IPS-15b (cell line): ENCODE measurements at regions not wholly inside any gene's neighbourhood (a gene's known extent, or its start where the extent isn't known, plus 50 kb on each side); places are given as distances from the start of the nearest gene placed in this dataset.

ENCODE experiments used
- H3K27me3 ChIP-seq: one replicate; pipeline ENCODE4 v1.6.1; 2013; ENCODE audit warnings: low read length; ENCODE audit not compliant: control insufficient read depth, insufficient read depth
- H3K36me3 ChIP-seq: one replicate; pipeline ENCODE4 v1.6.1; 2013; ENCODE audit warnings: low read length; ENCODE audit not compliant: control insufficient read depth, insufficient read depth
- H3K4me1 ChIP-seq: one replicate; pipeline ENCODE4 v1.6.1; 2013; ENCODE audit warnings: mild to moderate bottlenecking, low read length; ENCODE audit not compliant: control insufficient read depth, insufficient read depth
- H3K4me3 ChIP-seq: one replicate; pipeline ENCODE4 v1.5.1; 2013; ENCODE audit warnings: low read depth, low read length
- H3K9ac ChIP-seq: one replicate; pipeline ENCODE4 v1.6.1; 2013; ENCODE audit warnings: low read depth, mild to moderate bottlenecking, low read length
- H3K9me3 ChIP-seq: one replicate; pipeline ENCODE4 v1.6.1; 2013; ENCODE audit warnings: mild to moderate bottlenecking, low read length; ENCODE audit not compliant: control insufficient read depth, insufficient read depth

DNA sequence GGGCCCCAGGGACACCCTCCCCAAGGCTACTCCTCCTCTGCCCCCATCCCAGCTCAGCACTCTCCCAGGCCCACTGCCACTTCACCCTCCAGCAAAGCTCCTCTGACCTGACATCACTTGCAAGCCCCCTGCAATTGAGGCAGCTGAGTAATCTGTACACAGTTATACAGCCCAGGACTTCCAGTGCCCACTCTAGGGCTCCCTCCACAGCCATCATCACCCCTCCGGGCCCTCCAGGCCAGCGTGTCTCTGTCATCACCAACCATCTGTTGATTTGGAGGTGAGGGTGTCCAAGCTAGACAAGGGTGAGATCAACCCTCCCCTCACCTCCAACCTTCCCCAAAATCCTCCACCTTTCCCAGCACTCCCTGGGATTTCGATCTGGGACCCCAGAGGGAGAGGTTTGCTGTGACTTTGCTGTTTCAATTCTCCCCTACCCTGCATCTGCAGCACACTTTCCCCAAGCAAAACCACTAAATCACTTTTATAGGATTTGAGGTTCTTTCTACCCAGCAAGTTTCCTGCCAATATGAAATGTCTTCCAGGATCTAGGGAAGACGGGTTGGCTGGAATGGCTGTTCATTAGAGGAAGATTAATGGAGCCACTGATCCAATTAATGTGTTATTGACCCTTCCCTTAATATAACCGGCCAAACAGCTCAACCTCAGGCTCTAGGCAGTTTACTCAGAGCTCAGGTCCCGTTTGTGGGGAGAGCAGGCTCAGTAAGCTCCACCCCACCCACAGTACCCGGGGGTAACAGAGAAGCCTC lies 92.9 kb downstream of the CHST1 start:
- Histone ChIP-seq H3K27me3 (peaks cover 3% of the 10 kb centered on the region), H3K9me3 (no peaks in the 10 kb centered on the region), H3K4me3 (no peak overlapping the region), H3K9ac (no peak overlapping the region), H3K4me1 (peaks cover 9% of the 10 kb centered on the region), H3K36me3 (no peaks in the 10 kb centered on the region)

DNA sequence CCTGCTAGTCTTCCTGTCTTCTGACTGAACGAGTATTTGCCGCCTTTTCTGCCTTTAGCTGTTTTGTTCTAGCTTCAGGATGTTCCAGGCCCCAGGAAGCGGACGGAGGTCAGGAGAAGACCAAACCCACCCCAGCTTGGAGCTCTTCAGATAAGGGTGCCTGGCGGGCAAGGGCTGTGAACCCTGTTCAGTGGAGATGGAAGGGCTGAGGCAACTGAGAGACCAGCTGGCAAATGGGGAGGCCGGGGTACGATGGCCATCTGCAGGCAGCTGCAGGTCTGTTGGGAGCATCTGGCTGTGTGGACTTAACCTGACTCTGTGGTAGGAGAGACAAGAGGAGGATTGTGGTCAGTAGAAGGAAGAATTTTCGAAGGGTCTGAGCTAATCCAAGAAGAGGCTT lies 95.6 kb downstream of the CHST1 start:
- H3K9me3 ChIP-seq, result no peaks in the 10 kb centered on the region
- no peaks in the 10 kb centered on the region for H3K27me3 ChIP-seq
- no peaks in the 10 kb centered on the region for H3K36me3 ChIP-seq
- no peak overlapping the region for H3K4me3 ChIP-seq
- H3K4me1 ChIP-seq, result no peaks in the 10 kb centered on the region
- no peak overlapping the region for H3K9ac ChIP-seq

DNA sequence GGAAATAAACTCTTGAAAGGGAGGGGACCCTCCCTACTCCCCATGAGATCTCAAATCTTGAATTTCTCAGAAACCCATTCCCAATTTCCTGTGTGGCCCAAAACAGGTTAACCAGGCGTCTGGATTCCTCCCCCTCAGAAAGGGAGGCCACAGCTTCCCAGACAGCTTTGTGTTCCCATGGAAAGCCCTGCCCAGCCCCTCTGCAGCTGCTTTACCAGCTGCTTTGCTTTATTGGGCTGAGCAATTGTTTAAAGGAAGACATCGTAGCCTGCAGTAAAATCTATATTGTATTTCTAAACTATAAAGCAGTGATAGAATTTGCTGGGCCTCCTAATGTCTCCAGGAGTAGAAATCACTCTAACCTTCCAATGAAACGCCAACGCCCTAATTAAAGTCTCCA lies 97.4 kb downstream of the CHST1 start:
- H3K4me3 ChIP-seq, result no peak overlapping the region
- no peaks in the 10 kb centered on the region for H3K27me3 ChIP-seq
- H3K9ac ChIP-seq, result no peak overlapping the region
- no peaks in the 10 kb centered on the region for H3K36me3 ChIP-seq
- H3K4me1 ChIP-seq, result peaks cover 2% of the 10 kb centered on the region
- H3K9me3 ChIP-seq, result no peaks in the 10 kb centered on the region

DNA sequence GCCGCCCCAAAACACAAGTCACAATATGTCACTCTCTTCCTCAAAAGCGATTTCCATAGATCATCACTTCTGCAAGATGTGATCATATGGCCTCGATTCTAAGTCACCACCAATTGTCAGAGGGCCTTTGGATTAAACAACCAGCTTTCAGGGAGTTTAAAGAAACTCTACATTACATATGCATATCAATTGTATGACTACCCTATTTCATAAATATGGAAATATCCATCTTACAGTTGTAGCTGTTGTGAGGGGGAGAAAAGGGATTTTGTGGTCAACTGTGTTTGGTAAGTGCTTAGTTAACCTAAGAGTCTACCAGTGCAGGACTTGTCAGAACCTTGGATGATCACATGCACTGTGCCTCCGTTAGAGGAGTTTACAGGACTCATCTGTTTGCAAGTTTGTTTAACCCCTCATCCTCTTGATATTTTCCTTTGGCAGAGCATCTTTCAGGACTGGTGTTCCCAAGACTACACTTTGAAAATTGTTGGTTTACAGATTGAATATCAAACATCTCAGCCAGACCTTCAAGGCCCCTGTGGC lies 99.9 kb downstream of the CHST1 start:
- Histone ChIP-seq H3K36me3 (no peaks in the 10 kb centered on the region), H3K9me3 (no peaks in the 10 kb centered on the region), H3K4me1 (peaks cover 2% of the 10 kb centered on the region), H3K4me3 (no peak overlapping the region), H3K9ac (no peak overlapping the region), H3K27me3 (no peaks in the 10 kb centered on the region)

DNA sequence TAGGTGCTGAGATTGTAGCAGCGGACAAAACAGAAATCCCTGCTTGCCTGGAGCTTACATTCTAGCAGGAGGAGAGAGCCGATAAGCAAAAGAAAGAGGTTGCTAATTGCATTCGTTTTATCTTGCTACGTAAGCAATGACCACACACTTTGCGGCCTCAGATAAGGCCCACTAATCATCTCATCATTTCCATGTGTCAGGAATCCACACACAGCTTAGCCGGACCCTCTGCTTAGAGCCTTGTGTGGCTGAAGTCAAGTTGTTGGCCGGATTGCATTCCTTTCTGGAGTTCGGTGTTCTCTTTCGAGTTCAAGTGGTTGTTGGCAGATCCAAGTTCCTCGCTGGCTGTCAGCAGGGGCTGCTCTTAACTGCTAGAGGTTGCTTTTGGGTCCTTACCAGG lies 101.6 kb downstream of the CHST1 start:
- no peak overlapping the region for H3K9ac ChIP-seq
- H3K36me3 ChIP-seq, result no peaks in the 10 kb centered on the region
- H3K4me1 ChIP-seq, result peaks cover 2% of the 10 kb centered on the region
- H3K9me3 ChIP-seq, result no peaks in the 10 kb centered on the region
- H3K4me3 ChIP-seq, result no peak overlapping the region
- H3K27me3 ChIP-seq, result no peaks in the 10 kb centered on the region

DNA sequence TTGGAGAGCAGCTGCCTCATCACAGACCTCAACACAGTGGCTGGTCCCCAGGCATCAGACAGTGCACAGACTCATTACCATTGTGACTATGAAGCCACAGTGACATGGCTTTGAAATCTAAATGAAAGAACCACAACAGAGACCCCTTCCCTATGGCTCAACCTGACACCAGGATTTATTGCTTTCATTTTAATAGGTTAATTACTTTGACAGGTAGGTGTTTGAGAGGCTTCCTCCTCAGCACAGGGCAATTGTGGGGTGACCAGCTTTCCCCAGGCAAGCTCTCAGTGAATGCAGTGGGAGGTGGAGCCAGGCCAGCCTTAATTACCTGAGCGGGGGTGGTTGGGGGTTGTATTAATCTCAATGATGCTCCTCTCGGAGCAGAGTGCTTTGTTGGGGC lies 102.3 kb downstream of the CHST1 start:
- Histone ChIP-seq H3K27me3 (no peaks in the 10 kb centered on the region), H3K36me3 (no peaks in the 10 kb centered on the region), H3K9ac (no peak overlapping the region), H3K4me1 (peaks cover 2% of the 10 kb centered on the region), H3K9me3 (no peaks in the 10 kb centered on the region), H3K4me3 (no peak overlapping the region)

DNA sequence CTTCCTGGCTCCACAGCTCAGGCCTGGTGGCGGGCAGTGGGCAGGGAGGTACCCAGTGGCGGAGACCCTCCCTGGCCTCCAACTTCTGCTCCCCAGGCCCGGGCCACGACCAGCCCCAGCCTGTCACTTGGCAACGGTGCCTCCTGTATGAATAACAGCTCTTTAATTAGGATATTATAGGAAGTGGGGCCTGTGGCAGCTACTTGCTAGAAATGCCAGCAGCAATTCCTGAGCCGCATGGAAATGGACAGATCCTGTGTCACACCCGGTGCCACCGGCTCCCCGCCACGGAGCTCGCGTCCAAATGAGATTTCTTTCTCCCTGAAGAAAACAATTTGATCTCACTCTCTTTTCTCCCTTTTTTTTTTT lies 104.5 kb downstream of the CHST1 start:
- no peaks in the 10 kb centered on the region for H3K27me3 ChIP-seq
- no peaks in the 10 kb centered on the region for H3K9me3 ChIP-seq
- no peak overlapping the region for H3K9ac ChIP-seq
- peaks cover 2% of the 10 kb centered on the region for H3K4me1 ChIP-seq
- H3K36me3 ChIP-seq, result no peaks in the 10 kb centered on the region
- no peak overlapping the region for H3K4me3 ChIP-seq

DNA sequence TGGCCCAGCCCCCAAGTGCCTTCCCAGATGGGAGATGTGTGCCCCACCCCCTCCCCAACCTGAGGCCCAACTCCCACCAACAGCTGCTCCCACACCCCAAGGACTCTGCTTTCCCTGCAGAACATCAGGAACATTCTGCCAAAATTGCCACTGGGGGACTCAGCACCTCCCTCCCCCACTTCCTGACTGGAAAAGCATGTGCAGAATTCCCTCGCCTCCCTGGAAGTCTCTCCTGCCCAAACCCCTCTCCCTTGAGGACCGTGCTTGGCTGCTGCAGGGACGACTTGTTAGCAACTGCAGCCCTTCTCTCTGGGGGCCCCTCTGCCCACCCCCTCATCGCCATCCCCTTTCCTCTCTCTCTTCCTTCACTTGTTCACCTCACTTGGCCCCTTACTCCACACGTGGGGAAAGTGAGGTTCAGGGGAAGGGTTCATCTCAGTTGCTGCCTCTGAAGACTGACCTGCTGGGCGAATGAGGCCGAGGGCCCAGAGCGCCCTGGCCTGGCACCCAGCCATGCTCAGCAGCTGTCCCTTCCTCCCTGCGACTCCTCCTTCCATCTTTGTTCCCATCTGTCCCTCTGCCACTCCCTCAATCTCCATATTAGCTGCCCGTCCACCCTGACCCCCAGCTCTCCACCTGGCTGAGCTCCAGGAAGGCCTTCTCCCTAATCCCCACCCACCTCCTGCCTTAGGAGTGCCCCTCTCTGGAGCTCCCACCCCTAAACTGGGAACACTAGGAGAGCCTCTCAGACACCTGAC lies 105.1 kb downstream of the CHST1 start:
- H3K4me3 ChIP-seq, result no peak overlapping the region
- no peaks in the 10 kb centered on the region for H3K36me3 ChIP-seq
- H3K9ac ChIP-seq, result no peak overlapping the region
- H3K4me1 ChIP-seq, result peaks cover 2% of the 10 kb centered on the region
- no peaks in the 10 kb centered on the region for H3K27me3 ChIP-seq
- no peaks in the 10 kb centered on the region for H3K9me3 ChIP-seq

DNA sequence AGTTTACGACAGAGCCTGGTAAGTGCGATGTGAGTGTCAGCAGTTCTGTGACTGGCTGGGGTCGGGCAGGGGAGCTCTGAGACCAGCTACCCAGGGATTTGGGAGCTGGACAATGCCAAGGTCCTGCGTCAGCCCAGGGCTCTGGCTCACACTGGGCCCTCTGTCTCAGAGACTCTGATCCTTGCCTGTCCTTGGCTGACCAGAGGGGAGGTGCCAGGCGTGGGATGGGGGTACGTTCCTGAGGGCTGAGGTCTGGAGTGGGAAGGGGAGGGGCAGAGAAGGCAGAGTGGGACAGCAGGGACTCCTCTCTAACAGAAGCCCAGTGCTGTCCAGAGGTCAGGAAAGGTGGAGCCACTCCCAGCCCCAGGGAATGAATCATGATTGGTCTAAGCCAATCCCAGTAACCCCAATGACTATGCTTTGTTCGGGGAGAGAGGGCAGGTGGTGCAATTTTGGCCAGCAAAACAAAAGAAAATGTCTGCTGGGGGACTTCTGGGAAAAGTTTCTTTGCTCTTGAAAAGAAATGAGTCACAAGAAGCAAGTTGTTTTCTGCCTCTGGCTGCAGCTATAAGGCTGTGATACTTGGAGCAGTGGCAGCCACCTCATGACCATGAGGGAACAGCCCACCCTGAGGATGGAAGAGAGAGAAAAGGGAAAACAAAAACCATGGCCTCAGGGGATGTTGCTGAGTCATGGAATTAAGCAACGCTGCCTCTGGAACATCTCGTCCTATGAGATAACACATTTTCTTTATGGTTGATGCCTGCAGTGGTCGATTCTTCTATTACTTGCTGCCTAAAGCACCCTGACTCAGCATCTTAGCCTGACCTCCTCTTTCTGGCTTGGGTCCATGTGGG lies 108.3 kb downstream of the CHST1 start:
- Histone ChIP-seq H3K9me3 (no peaks in the 10 kb centered on the region), H3K27me3 (no peaks in the 10 kb centered on the region), H3K4me3 (no peak overlapping the region), H3K9ac (no peak overlapping the region), H3K4me1 (no peaks in the 10 kb centered on the region), H3K36me3 (no peaks in the 10 kb centered on the region)

DNA sequence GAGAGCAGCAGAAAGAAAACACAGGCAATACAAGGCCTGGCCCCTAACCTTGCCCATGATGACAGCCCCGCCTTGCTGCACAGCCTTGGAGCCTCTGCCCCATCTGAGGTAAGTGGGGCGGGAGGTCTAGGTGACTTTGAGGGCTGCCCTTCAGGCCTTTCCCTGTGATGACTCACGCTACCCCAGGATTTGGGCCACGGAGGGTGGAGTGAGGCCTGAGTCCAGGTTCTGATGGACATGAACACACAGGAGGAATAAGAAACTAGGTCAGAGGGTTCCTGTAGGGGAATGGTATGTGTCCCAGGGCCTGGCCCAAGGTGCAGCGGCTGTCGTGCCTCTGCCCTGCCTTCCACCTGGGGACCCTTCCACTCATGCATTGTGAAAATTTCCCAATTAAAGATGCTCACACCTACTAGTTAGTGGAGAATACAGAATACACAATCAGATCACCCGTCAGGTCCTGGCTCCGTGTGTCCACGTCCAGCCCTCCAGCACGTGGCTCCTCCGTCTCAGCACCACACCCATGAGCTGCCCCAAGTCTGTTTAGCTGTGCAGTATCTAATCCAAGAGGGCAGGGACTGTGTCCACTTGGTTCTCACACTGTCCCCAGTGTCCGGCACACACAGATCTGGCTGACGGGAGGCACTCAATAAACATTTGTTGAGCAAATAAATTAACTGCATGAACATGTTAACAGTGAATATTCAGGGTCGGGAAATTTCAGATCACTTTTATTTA lies 111.0 kb downstream of the CHST1 start:
- Histone ChIP-seq H3K4me3 (no peak overlapping the region), H3K4me1 (no peaks in the 10 kb centered on the region), H3K36me3 (no peaks in the 10 kb centered on the region), H3K27me3 (no peaks in the 10 kb centered on the region), H3K9me3 (no peaks in the 10 kb centered on the region), H3K9ac (no peak overlapping the region)

DNA sequence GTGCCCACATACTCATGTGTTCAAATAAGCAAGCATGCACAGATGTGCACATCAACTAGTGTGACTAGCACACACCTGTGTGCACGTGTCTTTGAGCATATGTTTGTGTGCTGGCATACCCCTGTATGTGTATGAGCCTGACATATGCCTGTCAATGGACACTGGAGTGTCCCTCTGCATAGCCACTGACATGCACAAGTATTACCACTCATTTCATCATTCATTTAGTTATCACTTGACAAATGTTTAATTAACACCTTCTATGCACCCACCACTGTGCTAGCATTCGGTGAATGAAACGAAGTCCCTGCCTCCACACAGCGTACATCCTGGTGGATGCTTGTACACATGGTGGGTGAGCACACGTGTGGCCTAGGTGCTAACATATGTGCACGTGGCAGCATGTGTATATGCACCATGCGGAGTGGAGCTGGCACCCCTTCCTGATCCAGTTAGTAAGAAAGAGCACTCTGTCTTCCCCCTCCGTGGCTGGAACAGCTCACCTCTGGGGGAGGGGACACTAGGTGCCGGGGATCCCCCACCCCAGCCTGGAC lies 112.0 kb downstream of the CHST1 start:
- Histone ChIP-seq H3K27me3 (no peaks in the 10 kb centered on the region), H3K9me3 (no peaks in the 10 kb centered on the region), H3K36me3 (no peaks in the 10 kb centered on the region), H3K4me3 (no peak overlapping the region), H3K4me1 (no peaks in the 10 kb centered on the region), H3K9ac (no peak overlapping the region)
